ENCODE measurements at regions not wholly inside any gene's neighbourhood (a gene's known extent, or its start where the extent isn't known, plus 50 kb on each side); places are given as distances from the start of the nearest gene placed in this dataset.
"Not testable (repeated sequence)": the region's sequence is repeated elsewhere in the genome, so short reads cannot be mapped to it uniquely, and the experiment has no call there.

- no peak for DNase-seq
Measured at GRCh38 chrX:40530509-40530908, 50.3 kb upstream of the ATP6AP2 start.

- no peak for DNase-seq
Measured at GRCh38 chrX:40527543-40527942, 53.2 kb upstream of the ATP6AP2 start.

- no peak for DNase-seq
Measured at GRCh38 chrX:40526412-40526811, 54.4 kb upstream of the ATP6AP2 start.

GRCh38 chrX:40525901-40526300 lies 54.9 kb upstream of the ATP6AP2 start:
- not testable (repeated sequence) for DNase-seq

GRCh38 chrX:40524423-40524822 lies 56.3 kb upstream of the ATP6AP2 start:
- no peak for DNase-seq

- DNase-seq: no peak
Measured at GRCh38 chrX:40523852-40524251, 56.9 kb upstream of the ATP6AP2 start.

- no peak for DNase-seq
Measured at GRCh38 chrX:40521868-40522450, 58.8 kb upstream of the ATP6AP2 start.

GRCh38 chrX:40514376-40514775 lies 66.4 kb upstream of the ATP6AP2 start:
- DNase-seq: no peak

- DNase-seq: no peak
Measured at GRCh38 chrX:40513835-40514234, 66.9 kb upstream of the ATP6AP2 start.

- no peak for DNase-seq
Measured at GRCh38 chrX:40513012-40513411, 67.8 kb upstream of the ATP6AP2 start.

- no peak for DNase-seq
Measured at GRCh38 chrX:40511258-40511657, 69.5 kb upstream of the ATP6AP2 start.

GRCh38 chrX:40508560-40508959 lies 72.2 kb upstream of the ATP6AP2 start:
- no peak for DNase-seq

GRCh38 chrX:40506201-40506985 lies 74.4 kb upstream of the ATP6AP2 start:
- DNase-seq: no peak

GRCh38 chrX:40504801-40505605 lies 75.8 kb upstream of the ATP6AP2 start:
- DNase-seq: no peak

- DNase-seq: no peak
Measured at GRCh38 chrX:40503094-40503493, 77.7 kb upstream of the ATP6AP2 start.

- no peak for DNase-seq
Measured at GRCh38 chrX:40502688-40503087, 78.1 kb upstream of the ATP6AP2 start.

- no peak for DNase-seq
Measured at GRCh38 chrX:40501164-40501855, 79.5 kb upstream of the ATP6AP2 start.

- DNase-seq: no peak
Measured at GRCh38 chrX:40496728-40497127, 84.0 kb upstream of the ATP6AP2 start.

- DNase-seq: no peak
Measured at GRCh38 chrX:40495659-40496058, 85.1 kb upstream of the ATP6AP2 start.

GRCh38 chrX:40494005-40494404 lies 86.8 kb upstream of the ATP6AP2 start:
- no peak for DNase-seq

GRCh38 chrX:40488296-40488695 lies 92.5 kb upstream of the ATP6AP2 start:
- no peak for DNase-seq

GRCh38 chrX:40485973-40486372 lies 94.8 kb upstream of the ATP6AP2 start:
- DNase-seq: no peak

GRCh38 chrX:40485102-40485826 lies 95.5 kb upstream of the ATP6AP2 start:
- DNase-seq: no peak

Data from activated CD4-positive, alpha-beta T cell treated with anti-CD3 and anti-CD28 coated beads, Interleukin-10, Interleukin-2, amounts not matched to agents 100 ng/mL and 50 ng/mL, durations not matched to agents 16 hours and 8 hours (primary cell).